GM12878 (cell line): ENCODE measurements at regions not wholly inside any gene's neighbourhood (a gene's known extent, or its start where the extent isn't known, plus 50 kb on each side); places are given as distances from the start of the nearest gene placed in this dataset.

Source experiments
- ATAC-seq: fragments of 200-7000 bp; cut with Tn5 transposase; 3 replicates; pipeline ENCODE4 v1.9.1; 2020; ENCODE audit warnings: mild to moderate bottlenecking, moderate library complexity
- BruUV-seq: library from RNA; stranded (reverse); fragments of 400-500 nt; replicated peaks from 2 replicates; lab custom pipeline; 2021; lab: Mats Ljungman, UMichigan
- CTCF ChIA-PET: fragments of 300-600 bp; sonication (Branson Sonifier 250); formaldehyde crosslinking; extraction: SDS; loops from one replicate; lab custom pipeline; 2021; ENCODE audit warnings: inconsistent platforms; lab: Yijun Ruan, JAX
- POLR2A ChIA-PET: fragments of 350-600 bp; formaldehyde crosslinking; extraction: SDS; loops from one replicate; lab custom pipeline; 2021; ENCODE audit warnings: inconsistent platforms; lab: Charles Lee
- RAD21 ChIA-PET: fragments of 300-600 bp; sonication (Branson Sonifier 250); formaldehyde crosslinking; loops from one replicate; lab custom pipeline; 2023; ENCODE audit warnings: antibody characterized with exemption; ENCODE audit not compliant: unreplicated experiment; lab: Charles Lee
- SMC1A ChIA-PET: fragments of 300-600 bp; sonication (Branson Sonifier 250); formaldehyde crosslinking; loops from one replicate; lab custom pipeline; 2023; ENCODE audit not compliant: unreplicated experiment, uncharacterized antibody; lab: Charles Lee
- DNase-seq: peaks from one replicate; pipeline ENCODE4 v3.0.0-alpha.2; 2011; ENCODE audit warnings: low read depth, low spot score
- FAIRE-seq: peaks from 3 replicates; lab custom pipeline; 2011; peaks lifted over from hg19 to GRCh38; lab: Jason Lieb, UNC
- H2AFZ ChIP-seq: 2 replicates; pipeline ENCODE4 v1.6.0; 2011; ENCODE audit warnings: low read depth, low read length, control low read depth; ENCODE audit not compliant: control insufficient read depth
- H3K27ac ChIP-seq: 2 replicates; pipeline ENCODE4 v1.5.1; 2011; ENCODE audit warnings: control low read depth; ENCODE audit not compliant: control insufficient read depth, insufficient read depth
- H3K27me3 ChIP-seq, 2 experiments: replicated peaks in 1 of 2; 2 replicates each; pipeline versions ENCODE4 v1.6.0 to v1.6.1; 2011; ENCODE audit warnings: low read length in 1 of 2; ENCODE audit not compliant: control insufficient read depth in 2 of 2, insufficient read depth in 2 of 2
- H3K36me3 ChIP-seq, 2 experiments: 2 replicates each; pipeline ENCODE4 v1.5.1; 2011; ENCODE audit warnings: low read length in 1 of 2; ENCODE audit not compliant: control insufficient read depth in 2 of 2, insufficient read depth in 2 of 2
- H3K4me1 ChIP-seq: 2 replicates; pipeline ENCODE4 v1.6.1; 2011; ENCODE audit warnings: mild to moderate bottlenecking, low read length, moderate library complexity, mixed read lengths; ENCODE audit not compliant: control insufficient read depth, insufficient read depth
- H3K4me2 ChIP-seq: 2 replicates; pipeline ENCODE4 v1.6.0; 2011; ENCODE audit warnings: control low read depth; ENCODE audit not compliant: control insufficient read depth, insufficient read depth
- H3K4me3 ChIP-seq: fragments of 200-600 bp; sonication (generic); 2 replicates; pipeline ENCODE4 v1.5.1; 2016
- H3K79me2 ChIP-seq: 2 replicates; pipeline ENCODE4 v1.6.0; 2011; ENCODE audit warnings: low read length; ENCODE audit not compliant: control insufficient read depth, insufficient read depth
- H3K9ac ChIP-seq: 2 replicates; pipeline ENCODE4 v1.8.0; 2011; ENCODE audit warnings: low read length, control low read depth, mixed read lengths; ENCODE audit not compliant: control insufficient read depth, insufficient read depth
- H3K9me3 ChIP-seq: replicated peaks from 3 replicates; pipeline ENCODE4 v1.5.1; 2011; ENCODE audit warnings: mild to moderate bottlenecking, low read length; ENCODE audit not compliant: control insufficient read depth, insufficient read depth
- H4K20me1 ChIP-seq: 2 replicates; pipeline ENCODE4 v1.6.0; 2011; ENCODE audit not compliant: control insufficient read depth, insufficient read depth
- BCL3 ChIP-seq: IDR thresholded peaks from 2 replicates; pipeline ENCODE4 v1.6.1; 2011; ENCODE audit warnings: borderline replicate concordance, low read depth, mild to moderate bottlenecking, moderate library complexity, low read length; ENCODE audit not compliant: insufficient read depth, poor library complexity, severe bottlenecking
- CHD4 ChIP-seq: fragments of 200-600 bp; sonication (generic); IDR thresholded peaks from 2 replicates; pipeline ENCODE4 v1.6.1; 2016; ENCODE audit warnings: mild to moderate bottlenecking
- CTCF ChIP-seq, 3 experiments: IDR thresholded peaks in 2 of 3; conservative IDR thresholded peaks in 1 of 3; 2 replicates each; pipeline ENCODE4 v1.5.1; 2011; ENCODE audit warnings: low read depth in 3 of 3, low read length in 3 of 3, mild to moderate bottlenecking in 3 of 3, control low read depth in 2 of 3, moderate library complexity in 2 of 3, inconsistent platforms in 1 of 3, mixed read lengths in 1 of 3; ENCODE audit not compliant: control insufficient read depth in 2 of 3, insufficient read depth in 1 of 3; ENCODE audit errors: extremely low read depth in 1 of 3
- GABPA ChIP-seq: IDR thresholded peaks from 2 replicates; pipeline ENCODE4 v1.6.1; 2014; ENCODE audit warnings: antibody characterized with exemption, low read depth, mild to moderate bottlenecking, inconsistent platforms
- HDAC2 ChIP-seq: fragments of 200-600 bp; sonication (generic); IDR thresholded peaks from 2 replicates; pipeline ENCODE4 v1.6.1; 2017
- IKZF2 ChIP-seq, 2 experiments: fragments of 450-650 bp; IDR thresholded peaks; 2 replicates each; pipeline ENCODE4 v1.6.1; 2017; ENCODE audit warnings: mild to moderate bottlenecking in 2 of 2, moderate library complexity in 2 of 2
- MTA3 ChIP-seq: IDR thresholded peaks from 2 replicates; pipeline ENCODE4 v1.6.1; 2012; ENCODE audit warnings: low read length, inconsistent platforms, borderline replicate concordance
- MXI1 ChIP-seq: fragments of 150-350 bp; IDR thresholded peaks from 2 replicates; pipeline ENCODE4 v1.6.1; 2011; ENCODE audit warnings: low read depth, mild to moderate bottlenecking, inconsistent platforms, low read length, improper control_type of control experiment
- PAX5 ChIP-seq: IDR thresholded peaks from 2 replicates; pipeline ENCODE4 v1.6.1; 2011; ENCODE audit warnings: low read depth, low read length, borderline replicate concordance
- RAD51 ChIP-seq: fragments of 450-650 bp; IDR thresholded peaks from 2 replicates; pipeline ENCODE4 v1.6.1; 2016; ENCODE audit warnings: moderate library complexity, mild to moderate bottlenecking, inconsistent platforms
- SMAD5 ChIP-seq: IDR thresholded peaks from 2 replicates; pipeline ENCODE4 v1.6.1; 2016; ENCODE audit warnings: antibody characterized with exemption, low read depth
- TAF1 ChIP-seq: IDR thresholded peaks from 2 replicates; pipeline ENCODE4 v1.6.1; 2011; ENCODE audit warnings: mild to moderate bottlenecking, low read depth, low read length, borderline replicate concordance
- ZNF687 ChIP-seq: fragments of 450-650 bp; IDR thresholded peaks from 2 replicates; pipeline ENCODE4 v1.6.1; 2017; ENCODE audit warnings: mild to moderate bottlenecking, moderate library complexity
- ZSCAN29 ChIP-seq: fragments of 450-650 bp; IDR thresholded peaks from 2 replicates; pipeline ENCODE4 v1.6.1; 2017; ENCODE audit warnings: mild to moderate bottlenecking, moderate library complexity
- WGBS: methylation state at CpG from one replicate; pipeline ENCODE4 v1.1.6; 2016; ENCODE audit warnings: low lambda C conversion rate; ENCODE audit not compliant: insufficient replicate concordance, insufficient coverage; ENCODE audit errors: missing lambda C conversion rate; 5-methylcytosine and 5-hydroxymethylcytosine counted together
- in situ Hi-C: fragments of 300-500 bp; cut with MboI; formaldehyde crosslinking; loops from 9 replicates; pipeline ENCODE4 v1.14.3; 2018; ENCODE audit warnings: mixed read lengths
- intact Hi-C: fragments of 100-400 bp; cut with micrococcal nuclease; formaldehyde crosslinking; loops from one replicate; pipeline ENCODE4 v1.14.2; 2022; ENCODE audit not compliant: unreplicated experiment
- TF ChIP-seq, protein P1 (sequence below): fragments of 450-650 bp; formaldehyde crosslinking; IDR thresholded peaks from 2 replicates; pipeline ENCODE4 v1.5.0; 2022; ENCODE audit warnings: mild to moderate bottlenecking, missing genetic modification characterization

DNA sequence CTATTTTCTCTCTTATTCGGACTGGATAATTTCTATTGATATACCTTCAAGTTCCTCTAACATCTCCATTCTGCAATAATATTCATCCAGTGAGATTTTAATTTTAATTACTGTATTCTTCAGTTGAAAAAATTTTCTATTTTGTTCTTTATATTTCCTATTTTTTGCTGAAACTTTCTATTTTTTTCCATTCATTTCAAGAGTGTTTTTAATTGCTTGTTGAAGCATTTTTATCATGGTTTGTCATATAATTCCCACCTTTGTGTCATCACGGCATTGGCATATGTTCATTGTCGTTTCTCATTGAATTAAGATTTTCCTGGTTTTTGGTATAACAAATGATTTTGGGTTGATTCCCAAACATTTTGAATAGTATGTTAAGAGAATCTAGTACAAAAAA lies 214.9 kb upstream of the HDDC2 start:
- FAIRE-seq = no peak
- POLR2A ChIA-PET = no interaction called here

More for the DNA sequence above, 214.9 kb upstream of the HDDC2 start:
- Histone ChIP-seq H3K9ac (no peak overlapping the region), H3K4me1 (no peaks in the 10 kb centered on the region), H2AFZ (no peak overlapping the region), H3K36me3 (no peaks in the 10 kb centered on the region), H3K27me3 (0 out of 4 replicates have a peak, but pooled peaks cover 0 to 4% of the 10 kb centered on the region in 2 experiments), H3K79me2 (no peaks in the 10 kb centered on the region), H3K27ac (no peak overlapping the region), H3K4me3 (no peak overlapping the region), H3K9me3 (no peaks in the 10 kb centered on the region), H4K20me1 (no peaks in the 10 kb centered on the region), H3K4me2 (no peak overlapping the region)
- in situ Hi-C loops (no loop called here), intact Hi-C loops (no loop called here)
- no peak for DNase-seq
- 44% methylated on average over 3 of the region's 3 CpGs for WGBS
- ChIA-PET RAD21 (no interaction called here), CTCF (interaction anchor here (0.7 kb wide), 1 partner anchor 955 kb away, joined by 3 read pairs; no protein-coding TSS in a partner anchor), SMC1A (interaction anchor here (1.5 kb wide), 1 partner anchor 18 kb away, joined by 3 read pairs; no protein-coding TSS in a partner anchor)
- no TSS peak for BruUV-seq
- no peak for ATAC-seq
- no peak for TF ChIP-seq CTCF (IDR thresholded peaks at IDR 0.05 in 2 of 3, conservative IDR thresholded peaks at IDR 0.05 in 1 of 3; ENCODE audit: control insufficient read depth in 2 of 3, extremely low read depth in 1 of 3, insufficient read depth in 1 of 3, low read depth in 3 of 3, low read length in 3 of 3)
- TF ChIP-seq PAX5 = no peak
- no peak for TF ChIP-seq MTA3
- no peak for TF ChIP-seq ZNF687
- TF ChIP-seq ZSCAN29 = no peak
- no peak for TF ChIP-seq GABPA
- TF ChIP-seq TAF1 = no peak
- no peak for TF ChIP-seq RAD51
- TF ChIP-seq MXI1 = no peak
- no peak for TF ChIP-seq CHD4
- no peak for TF ChIP-seq IKZF2 (IDR thresholded peaks at IDR 0.05)
- no peak for TF ChIP-seq SMAD5
- TF ChIP-seq, protein P1, sequence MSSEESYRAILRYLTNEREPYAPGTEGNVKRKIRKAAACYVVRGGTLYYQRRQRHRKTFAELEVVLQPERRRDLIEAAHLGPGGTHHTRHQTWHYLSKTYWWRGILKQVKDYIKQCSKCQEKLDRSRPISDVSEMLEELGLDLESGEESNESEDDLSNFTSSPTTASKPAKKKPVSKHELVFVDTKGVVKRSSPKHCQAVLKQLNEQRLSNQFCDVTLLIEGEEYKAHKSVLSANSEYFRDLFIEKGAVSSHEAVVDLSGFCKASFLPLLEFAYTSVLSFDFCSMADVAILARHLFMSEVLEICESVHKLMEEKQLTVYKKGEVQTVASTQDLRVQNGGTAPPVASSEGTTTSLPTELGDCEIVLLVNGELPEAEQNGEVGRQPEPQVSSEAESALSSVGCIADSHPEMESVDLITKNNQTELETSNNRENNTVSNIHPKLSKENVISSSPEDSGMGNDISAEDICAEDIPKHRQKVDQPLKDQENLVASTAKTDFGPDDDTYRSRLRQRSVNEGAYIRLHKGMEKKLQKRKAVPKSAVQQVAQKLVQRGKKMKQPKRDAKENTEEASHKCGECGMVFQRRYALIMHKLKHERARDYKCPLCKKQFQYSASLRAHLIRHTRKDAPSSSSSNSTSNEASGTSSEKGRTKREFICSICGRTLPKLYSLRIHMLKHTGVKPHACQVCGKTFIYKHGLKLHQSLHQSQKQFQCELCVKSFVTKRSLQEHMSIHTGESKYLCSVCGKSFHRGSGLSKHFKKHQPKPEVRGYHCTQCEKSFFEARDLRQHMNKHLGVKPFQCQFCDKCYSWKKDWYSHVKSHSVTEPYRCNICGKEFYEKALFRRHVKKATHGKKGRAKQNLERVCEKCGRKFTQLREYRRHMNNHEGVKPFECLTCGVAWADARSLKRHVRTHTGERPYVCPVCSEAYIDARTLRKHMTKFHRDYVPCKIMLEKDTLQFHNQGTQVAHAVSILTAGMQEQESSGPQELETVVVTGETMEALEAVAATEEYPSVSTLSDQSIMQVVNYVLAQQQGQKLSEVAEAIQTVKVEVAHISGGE (CRISPR knock-in tag) = no peak
- no peak for TF ChIP-seq BCL3
- no peak for TF ChIP-seq HDAC2
